IMR-90 (cell line): ENCODE measurements at regions not wholly inside any gene's neighbourhood (a gene's known extent, or its start where the extent isn't known, plus 50 kb on each side); places are given as distances from the start of the nearest gene placed in this dataset.

ENCODE experiments used
- ATAC-seq: fragments of 200-7000 bp; cut with Tn5 transposase; 2 replicates; pipeline ENCODE4 v1.9.1; 2020; ENCODE audit warnings: low read depth, mild to moderate bottlenecking, moderate library complexity
- BruUV-seq: library from RNA; stranded (reverse); fragments of 400-500 nt; replicated peaks from 2 replicates; lab custom pipeline; 2021; lab: Mats Ljungman, UMichigan
- CTCF ChIA-PET: fragments of 300-600 bp; formaldehyde crosslinking; extraction: SDS; loops from one replicate; lab custom pipeline; 2021; ENCODE audit warnings: antibody characterized with exemption; lab: Yijun Ruan, JAX
- POLR2A ChIA-PET: fragments of 300-600 bp; sonication (Branson Sonifier 250); formaldehyde crosslinking; loops from one replicate; lab custom pipeline; 2022; ENCODE audit warnings: antibody characterized with exemption; ENCODE audit not compliant: unreplicated experiment; lab: Charles Lee
- DNase-seq: peaks from one replicate; pipeline ENCODE4 v3.0.0; 2013
- H2AFZ ChIP-seq: replicated peaks from 2 replicates; pipeline ENCODE3; 2013; ENCODE audit warnings: low read length, mild to moderate bottlenecking; ENCODE audit not compliant: poor library complexity
- H2AK5ac ChIP-seq: 2 replicates; pipeline ENCODE4 v1.6.1; 2013; ENCODE audit warnings: low read depth, low read length, inconsistent platforms
- H2AK9ac ChIP-seq: replicated peaks from 2 replicates; pipeline ENCODE3; 2013; ENCODE audit warnings: mild to moderate bottlenecking, low read depth, low read length, moderate library complexity; ENCODE audit not compliant: poor library complexity
- H2BK120ac ChIP-seq: 2 replicates; pipeline ENCODE4 v1.6.1; 2013; ENCODE audit warnings: low read depth, low read length, inconsistent platforms
- H2BK15ac ChIP-seq: 3 replicates; pipeline ENCODE4 v1.6.1; 2013; ENCODE audit warnings: low read depth, low read length, inconsistent platforms
- H2BK20ac ChIP-seq: 2 replicates; pipeline ENCODE4 v1.6.1; 2013; ENCODE audit warnings: low read depth, mild to moderate bottlenecking, inconsistent platforms, low read length, moderate library complexity
- H2BK5ac ChIP-seq: 2 replicates; pipeline ENCODE4 v1.6.1; 2013; ENCODE audit warnings: mild to moderate bottlenecking, low read depth, low read length, inconsistent platforms; ENCODE audit not compliant: poor library complexity, severe bottlenecking
- H3K14ac ChIP-seq: replicated peaks from 2 replicates; pipeline ENCODE4 v1.6.1; 2013; ENCODE audit warnings: low read depth, low read length, inconsistent platforms
- H3K18ac ChIP-seq: 2 replicates; pipeline ENCODE4 v1.6.1; 2013; ENCODE audit warnings: low read depth, low read length, control low read depth
- H3K23ac ChIP-seq: 2 replicates; pipeline ENCODE4 v1.6.1; 2013; ENCODE audit warnings: low read depth, low read length, inconsistent platforms
- H3K27ac ChIP-seq: 2 replicates; pipeline ENCODE4 v1.5.1; 2013; ENCODE audit warnings: mild to moderate bottlenecking, control low read depth, low read length; ENCODE audit not compliant: insufficient read depth
- H3K27me3 ChIP-seq: 2 replicates; pipeline ENCODE4 v1.6.1; 2013; ENCODE audit warnings: low read length; ENCODE audit not compliant: control insufficient read depth, insufficient read depth
- H3K36me3 ChIP-seq: 2 replicates; pipeline ENCODE4 v1.6.1; 2013; ENCODE audit warnings: low read length, mixed read lengths; ENCODE audit not compliant: control insufficient read depth, insufficient read depth
- H3K4ac ChIP-seq: 2 replicates; pipeline ENCODE4 v1.6.1; 2013; ENCODE audit warnings: low read depth, low read length, inconsistent platforms
- H3K4me1 ChIP-seq: 2 replicates; pipeline ENCODE4 v1.6.1; 2013; ENCODE audit warnings: low read length, mixed read lengths; ENCODE audit not compliant: control insufficient read depth, insufficient read depth
- H3K4me2 ChIP-seq: 2 replicates; pipeline ENCODE4 v1.6.1; 2013; ENCODE audit warnings: low read depth, mild to moderate bottlenecking, control low read depth, low read length, moderate library complexity
- H3K4me3 ChIP-seq: 2 replicates; pipeline ENCODE4 v1.5.1; 2013; ENCODE audit warnings: low read depth, mild to moderate bottlenecking, control low read depth, low read length, moderate library complexity; ENCODE audit not compliant: insufficient read depth
- H3K56ac ChIP-seq: 2 replicates; pipeline ENCODE4 v1.6.1; 2013; ENCODE audit warnings: low read length, inconsistent platforms; ENCODE audit not compliant: insufficient read depth; ENCODE audit errors: extremely low read depth
- H3K79me1 ChIP-seq, 2 experiments: 2 replicates each; pipeline ENCODE4 v1.6.1; 2013; ENCODE audit warnings: low read length in 2 of 2, inconsistent platforms in 1 of 2, low read depth in 1 of 2
- H3K9ac ChIP-seq: 2 replicates; pipeline ENCODE4 v1.6.1; 2013; ENCODE audit warnings: low read depth, low read length, control low read depth
- H3K9me1 ChIP-seq: 2 replicates; pipeline ENCODE4 v1.6.1; 2013; ENCODE audit warnings: low read length, inconsistent platforms; ENCODE audit not compliant: insufficient read depth
- H3K9me3 ChIP-seq: 2 replicates; pipeline ENCODE4 v1.6.1; 2013; ENCODE audit warnings: low read length; ENCODE audit not compliant: control insufficient read depth, insufficient read depth
- H4K20me1 ChIP-seq: 2 replicates; pipeline ENCODE4 v1.6.1; 2013; ENCODE audit warnings: low read length, inconsistent platforms; ENCODE audit not compliant: insufficient read depth
- H4K5ac ChIP-seq: 2 replicates; pipeline ENCODE4 v1.6.1; 2013; ENCODE audit warnings: mild to moderate bottlenecking, low read depth, low read length, control low read depth
- H4K8ac ChIP-seq, 2 experiments: 2 replicates each; pipeline ENCODE4 v1.6.1; 2013; ENCODE audit warnings: low read depth in 2 of 2, low read length in 2 of 2, control low read depth in 1 of 2, inconsistent platforms in 1 of 2
- H4K91ac ChIP-seq: 2 replicates; pipeline ENCODE4 v1.6.1; 2013; ENCODE audit warnings: low read depth, low read length, inconsistent platforms; ENCODE audit not compliant: insufficient read depth
- BHLHE40 ChIP-seq: fragments of 150-350 bp; IDR thresholded peaks from 2 replicates; pipeline ENCODE4 v1.6.1; 2016; ENCODE audit warnings: mild to moderate bottlenecking, low read depth, low read length
- CHD1 ChIP-seq: IDR thresholded peaks from 2 replicates; pipeline ENCODE4 v1.6.1; 2012; ENCODE audit warnings: low read depth, low read length, improper control_type of control experiment
- WGBS, 2 experiments: methylation state at CpG; one replicate each; pipeline versions ENCODE4 v1.1.5 to v1.1.7; 2013; ENCODE audit warnings: missing lambda C conversion rate in 2 of 2; ENCODE audit not compliant: insufficient read length in 1 of 2; ENCODE audit errors: extremely low coverage in 2 of 2; 5-methylcytosine and 5-hydroxymethylcytosine counted together
- dilution Hi-C: fragments of 300-500 bp; cut with HindIII; formaldehyde crosslinking; loops from one replicate; pipeline ENCODE4 v1.14.3; 2018; ENCODE audit warnings: low sequenced_read_pairs; ENCODE audit not compliant: unreplicated experiment
- in situ Hi-C: fragments of 300-500 bp; cut with MboI; formaldehyde crosslinking; loops from 3 replicates; pipeline ENCODE4 v1.14.3; 2019; ENCODE audit warnings: low sequenced_read_pairs, inconsistent platforms, mixed read lengths
- intact Hi-C: fragments of 100-400 bp; cut with micrococcal nuclease; formaldehyde crosslinking; loops from 2 replicates; pipeline ENCODE4 v1.10.0; 2022

DNA sequence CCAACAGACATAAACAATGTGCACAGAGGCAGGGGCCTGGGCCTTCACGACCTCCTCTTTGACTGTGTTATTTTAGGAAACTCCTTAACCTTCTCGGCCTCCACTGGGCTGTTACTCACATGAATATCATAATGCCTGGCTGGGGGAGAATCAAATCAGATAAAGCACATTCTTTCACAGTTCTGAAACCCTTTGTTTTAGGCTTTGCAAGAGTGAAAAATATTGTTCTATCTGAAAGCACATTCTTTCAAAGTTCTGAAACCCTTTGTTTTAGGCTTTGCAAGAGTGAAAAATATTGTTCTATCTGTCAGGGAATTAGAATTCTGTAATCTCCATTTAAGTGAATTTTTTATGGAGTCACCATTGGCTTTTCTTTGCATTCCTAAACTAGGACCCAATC is 50.7 kb upstream of the SYNDIG1 start:
- dilution Hi-C loops (no loop called here), in situ Hi-C loops (no loop called here), intact Hi-C loops (no loop called here)
- Histone ChIP-seq H3K4ac (no peak overlapping the region), H3K9ac (no peak overlapping the region), H2AK9ac (no peak overlapping the region), H4K5ac (no peak overlapping the region), H3K4me3 (no peak overlapping the region), H3K9me3 (peaks cover 9% of the 10 kb centered on the region), H3K27ac (no peak overlapping the region), H2BK5ac (no peak overlapping the region), H2AFZ (no peak overlapping the region), H3K27me3 (no peaks in the 10 kb centered on the region), H3K23ac (no peak overlapping the region), H3K4me1 (no peaks in the 10 kb centered on the region), H4K91ac (no peak overlapping the region), H3K9me1 (no peaks in the 10 kb centered on the region), H2AK5ac (no peak overlapping the region), H3K14ac (no peak overlapping the region), H4K8ac (no peak overlapping the region), H3K4me2 (no peak overlapping the region), H3K79me1 (no peaks in the 10 kb centered on the region), H3K18ac (no peak overlapping the region), H3K56ac (no peak overlapping the region), H2BK120ac (no peak overlapping the region), H2BK20ac (no peak overlapping the region), H2BK15ac (no peak overlapping the region), H3K36me3 (no peaks in the 10 kb centered on the region), H4K20me1 (no peaks in the 10 kb centered on the region)
- TF ChIP-seq BHLHE40, result no peak
- no peak for TF ChIP-seq CHD1
- WGBS, 2 experiments, result no CpG with 5 or more reads among the region's 2 CpGs
- DNase-seq (no peak), ATAC-seq (no peak)
- BruUV-seq, result no TSS peak
- CTCF ChIA-PET, result no interaction called here
- POLR2A ChIA-PET, result no interaction called here
